GM12878 (cell line): ENCODE measurements at regions not wholly inside any gene's neighbourhood (a gene's known extent, or its start where the extent isn't known, plus 50 kb on each side); places are given as distances from the start of the nearest gene placed in this dataset.

Experiments
- BCL3 ChIP-seq: IDR thresholded peaks from 2 replicates; pipeline ENCODE4 v1.6.1; 2011; ENCODE audit warnings: borderline replicate concordance, low read depth, mild to moderate bottlenecking, moderate library complexity, low read length; ENCODE audit not compliant: insufficient read depth, poor library complexity, severe bottlenecking
- CBFB ChIP-seq: IDR thresholded peaks from 2 replicates; pipeline ENCODE4 v1.6.1; 2016; ENCODE audit warnings: antibody characterized with exemption, low read depth
- CEBPB ChIP-seq, 2 experiments: fragments of 150-350 bp in 1 of 2; IDR thresholded peaks; 2 replicates each; pipeline ENCODE4 v1.6.1; 2012 to 2014; ENCODE audit warnings: low read depth in 2 of 2, low read length in 2 of 2, borderline replicate concordance in 1 of 2, inconsistent platforms in 1 of 2
- CTCF ChIP-seq, 3 experiments: IDR thresholded peaks in 2 of 3; conservative IDR thresholded peaks in 1 of 3; 2 replicates each; pipeline ENCODE4 v1.5.1; 2011; ENCODE audit warnings: low read depth in 3 of 3, low read length in 3 of 3, mild to moderate bottlenecking in 3 of 3, control low read depth in 2 of 3, moderate library complexity in 2 of 3, inconsistent platforms in 1 of 3, mixed read lengths in 1 of 3; ENCODE audit not compliant: control insufficient read depth in 2 of 3, insufficient read depth in 1 of 3; ENCODE audit errors: extremely low read depth in 1 of 3
- JUND ChIP-seq: IDR thresholded peaks from 2 replicates; pipeline ENCODE4 v1.6.1; 2012; ENCODE audit warnings: low read depth, mild to moderate bottlenecking, low read length, improper control_type of control experiment, moderate library complexity
- POLR2A ChIP-seq: IDR thresholded peaks from 2 replicates; pipeline ENCODE4 v1.6.1; 2011; ENCODE audit warnings: low read depth, mild to moderate bottlenecking, low read length
- SMC3 ChIP-seq: IDR thresholded peaks from 2 replicates; pipeline ENCODE4 v1.6.1; 2011; ENCODE audit warnings: low read length, improper control_type of control experiment, borderline replicate concordance
- SP1 ChIP-seq: IDR thresholded peaks from one replicate; pipeline ENCODE4 v1.6.1; 2011; ENCODE audit warnings: low read depth, low read length
- TARDBP ChIP-seq: IDR thresholded peaks from 2 replicates; pipeline ENCODE4 v1.6.1; 2016; ENCODE audit warnings: borderline replicate concordance
- YBX1 ChIP-seq: fragments of 450-650 bp; IDR thresholded peaks from 2 replicates; pipeline ENCODE4 v1.6.1; 2016; ENCODE audit warnings: antibody characterized with exemption
- ZBTB4 ChIP-seq: fragments of 450-650 bp; formaldehyde crosslinking; IDR thresholded peaks from 2 replicates; pipeline ENCODE4 v1.4.0; 2022; ENCODE audit warnings: mild to moderate bottlenecking, moderate library complexity
- ZZZ3 ChIP-seq: IDR thresholded peaks from 2 replicates; pipeline ENCODE4 v1.6.1; 2011; ENCODE audit warnings: low read depth; ENCODE audit not compliant: control insufficient read depth, insufficient read length

GRCh38 chr17:77422748-77423113, 282.0 kb downstream of the SEC14L1 start:
- no peak for TF ChIP-seq TARDBP
- no peak for TF ChIP-seq SP1
- TF ChIP-seq ZZZ3: no peak
- TF ChIP-seq POLR2A: no peak
- no peak for TF ChIP-seq ZBTB4
- no peak for TF ChIP-seq CEBPB (IDR thresholded peaks at IDR 0.05; ENCODE audit: borderline replicate concordance in 1 of 2, low read depth in 2 of 2, low read length in 2 of 2)
- TF ChIP-seq CTCF (IDR thresholded peaks at IDR 0.05 in 2 of 3, conservative IDR thresholded peaks at IDR 0.05 in 1 of 3; ENCODE audit: control insufficient read depth in 2 of 3, extremely low read depth in 1 of 3, insufficient read depth in 1 of 3, low read depth in 3 of 3, low read length in 3 of 3): no peak
- TF ChIP-seq JUND: no peak
- no peak for TF ChIP-seq CBFB
- TF ChIP-seq YBX1: no peak
- no peak for TF ChIP-seq SMC3
- no peak for TF ChIP-seq BCL3
